H9 (cell line): ENCODE measurements at regions not wholly inside any gene's neighbourhood (a gene's known extent, or its start where the extent isn't known, plus 50 kb on each side); places are given as distances from the start of the nearest gene placed in this dataset.
A peak's percentile ranks its signal among the peaks of the same experiment; 100 is the strongest.
"Not testable (repeated sequence)": the region's sequence is repeated elsewhere in the genome, so short reads cannot be mapped to it uniquely, and the experiment has no call there.

Experiments used
- DNase-seq: peaks from one replicate; pipeline ENCODE4 v3.0.0-alpha.2; 2017
- H2AFZ ChIP-seq: one replicate; pipeline ENCODE4 v1.6.1; 2013; ENCODE audit warnings: mild to moderate bottlenecking, low read length, control low read depth, moderate library complexity
- H2AK5ac ChIP-seq: 2 replicates; pipeline ENCODE4 v1.6.1; 2013; ENCODE audit warnings: low read length, control low read depth, mixed read lengths; ENCODE audit not compliant: insufficient read length
- H2BK120ac ChIP-seq: one replicate; pipeline ENCODE4 v1.6.1; 2013; ENCODE audit warnings: low read depth, mild to moderate bottlenecking, low read length, control low read depth, inconsistent platforms; ENCODE audit not compliant: poor library complexity, severe bottlenecking
- H2BK12ac ChIP-seq: 2 replicates; pipeline ENCODE4 v1.6.1; 2013; ENCODE audit warnings: low read length, control low read depth, mixed read lengths, low read depth; ENCODE audit not compliant: insufficient read length
- H2BK15ac ChIP-seq: 2 replicates; pipeline ENCODE4 v1.6.1; 2013; ENCODE audit warnings: low read depth, low read length, control low read depth
- H2BK20ac ChIP-seq: one replicate; pipeline ENCODE4 v1.6.1; 2013; ENCODE audit warnings: low read depth, mild to moderate bottlenecking, low read length, control low read depth, inconsistent platforms; ENCODE audit not compliant: poor library complexity, severe bottlenecking
- H2BK5ac ChIP-seq: 2 replicates; pipeline ENCODE4 v1.6.1; 2013; ENCODE audit warnings: low read length, control low read depth, mixed read lengths; ENCODE audit not compliant: insufficient read length
- H3K14ac ChIP-seq: 2 replicates; pipeline ENCODE4 v1.6.1; 2013; ENCODE audit warnings: low read length, control low read depth; ENCODE audit not compliant: insufficient read depth
- H3K18ac ChIP-seq: 2 replicates; pipeline ENCODE4 v1.6.1; 2013; ENCODE audit warnings: low read depth, mild to moderate bottlenecking, mixed read lengths, low read length, control low read depth; ENCODE audit not compliant: insufficient read length
- H3K23ac ChIP-seq: 2 replicates; pipeline ENCODE4 v1.6.1; 2013; ENCODE audit warnings: low read length, control low read depth, mixed read lengths, low read depth; ENCODE audit not compliant: insufficient read length
- H3K23me2 ChIP-seq: 2 replicates; pipeline ENCODE4 v1.6.1; 2013; ENCODE audit warnings: low read depth, mild to moderate bottlenecking, mixed read lengths, low read length, control low read depth; ENCODE audit not compliant: insufficient read length, poor library complexity, severe bottlenecking
- H3K27ac ChIP-seq: 2 replicates; pipeline ENCODE4 v1.5.1; 2013; ENCODE audit warnings: low read length, control low read depth, mixed read lengths, low read depth; ENCODE audit not compliant: insufficient read length
- H3K27me3 ChIP-seq: 2 replicates; pipeline ENCODE4 v1.6.1; 2013; ENCODE audit warnings: low read length, control low read depth, inconsistent platforms; ENCODE audit not compliant: insufficient read depth
- H3K4ac ChIP-seq: 2 replicates; pipeline ENCODE4 v1.6.1; 2013; ENCODE audit warnings: low read depth, mild to moderate bottlenecking, control low read depth, inconsistent platforms, low read length, moderate library complexity
- H3K4me1 ChIP-seq: 2 replicates; pipeline ENCODE4 v1.6.1; 2013; ENCODE audit warnings: low read length, control low read depth, inconsistent platforms; ENCODE audit not compliant: insufficient read depth
- H3K4me2 ChIP-seq: 2 replicates; pipeline ENCODE4 v1.6.1; 2013; ENCODE audit warnings: low read length, control low read depth, mixed read lengths; ENCODE audit not compliant: insufficient read length, insufficient read depth
- H3K56ac ChIP-seq: 2 replicates; pipeline ENCODE4 v1.6.1; 2013; ENCODE audit warnings: low read depth, mild to moderate bottlenecking, mixed read lengths, low read length, control low read depth; ENCODE audit not compliant: insufficient read length
- H3K79me1 ChIP-seq: 2 replicates; pipeline ENCODE4 v1.6.1; 2013; ENCODE audit warnings: low read depth, mild to moderate bottlenecking, moderate library complexity, low read length, control low read depth, inconsistent platforms; ENCODE audit not compliant: insufficient read depth, poor library complexity, severe bottlenecking
- H3K79me2 ChIP-seq: 2 replicates; pipeline ENCODE4 v1.6.1; 2013; ENCODE audit warnings: low read length, control low read depth, inconsistent platforms; ENCODE audit not compliant: insufficient read depth
- H3K9ac ChIP-seq: 2 replicates; pipeline ENCODE4 v1.6.1; 2013; ENCODE audit warnings: low read length, control low read depth, mixed read lengths; ENCODE audit not compliant: insufficient read length; ENCODE audit errors: extremely low read depth
- H3K9me3 ChIP-seq: one replicate; pipeline ENCODE4 v1.6.1; 2013; ENCODE audit warnings: low read depth, low read length, inconsistent platforms; ENCODE audit not compliant: control insufficient read depth
- H3T11ph ChIP-seq: one replicate; pipeline ENCODE4 v1.6.1; 2013; ENCODE audit warnings: mild to moderate bottlenecking, low read length, control low read depth, inconsistent platforms
- H4K20me1 ChIP-seq: one replicate; pipeline ENCODE4 v1.6.1; 2013; ENCODE audit not compliant: control insufficient read depth, insufficient read length, insufficient read depth
- H4K5ac ChIP-seq: 2 replicates; pipeline ENCODE4 v1.6.1; 2013; ENCODE audit warnings: low read depth, mild to moderate bottlenecking, mixed read lengths, low read length, control low read depth; ENCODE audit not compliant: insufficient read length
- H4K8ac ChIP-seq: replicated peaks from 2 replicates; pipeline ENCODE4 v1.6.1; 2013; ENCODE audit warnings: low read length, control low read depth, mixed read lengths, low read depth; ENCODE audit not compliant: insufficient read length
- H4K91ac ChIP-seq: 2 replicates; pipeline ENCODE4 v1.6.1; 2013; ENCODE audit warnings: low read depth, mild to moderate bottlenecking, moderate library complexity, mixed read lengths, low read length, control low read depth; ENCODE audit not compliant: insufficient read length
- H3K27ac Mint-ChIP-seq, 3 experiments: 2 replicates in 2 of 3; 3 replicates in 1 of 3; pipeline ENCODE4 v1.8.0; 2020 to 2021; ENCODE audit warnings: mixed read lengths in 3 of 3, mild to moderate bottlenecking in 1 of 3, moderate library complexity in 1 of 3
- H3K27me3 Mint-ChIP-seq: 2 replicates; pipeline ENCODE4 v1.8.0; 2021; ENCODE audit warnings: low read depth, mild to moderate bottlenecking, moderate library complexity, mixed read lengths
- H3K36me3 Mint-ChIP-seq, 3 experiments: 2 replicates in 2 of 3; 3 replicates in 1 of 3; pipeline ENCODE4 v1.8.0; 2020 to 2021; ENCODE audit warnings: low read depth in 3 of 3, mixed read lengths in 3 of 3; ENCODE audit not compliant: insufficient read depth in 1 of 3
- H3K4me1 Mint-ChIP-seq, 2 experiments: 2 replicates each; pipeline ENCODE4 v1.8.0; 2020; ENCODE audit warnings: mixed read lengths in 2 of 2
- H3K4me3 Mint-ChIP-seq, 2 experiments: 2 replicates in 1 of 2; 3 replicates in 1 of 2; pipeline ENCODE4 v1.8.0; 2020 to 2021; ENCODE audit warnings: mild to moderate bottlenecking in 2 of 2, mixed read lengths in 2 of 2, moderate library complexity in 1 of 2
- H3K9me3 Mint-ChIP-seq, 2 experiments: 2 replicates in 1 of 2; 3 replicates in 1 of 2; pipeline ENCODE4 v1.8.0; 2020; ENCODE audit warnings: mild to moderate bottlenecking in 2 of 2, mixed read lengths in 2 of 2, moderate library complexity in 1 of 2
- CTCF ChIP-seq: fragments of 200-600 bp; sonication (generic); conservative IDR thresholded peaks from 3 replicates; pipeline ENCODE4 v1.8.0; 2021; ENCODE audit warnings: antibody characterized with exemption, mild to moderate bottlenecking
- WGBS: extraction: QIAGEN DNeasy Blood & Tissue Kit; methylation state at CpG from one replicate; pipeline ENCODE4 v1.1.7; 2013; ENCODE audit warnings: missing lambda C conversion rate, low lambda C conversion rate, mixed read lengths; ENCODE audit not compliant: insufficient read length; ENCODE audit errors: extremely low coverage; 5-methylcytosine and 5-hydroxymethylcytosine counted together

GRCh38 chr14:70254476-70254961 lies 65.8 kb upstream of the SLC8A3 start:
- Histone ChIP-seq H3K4ac (no peak overlapping the region), H3K14ac (peak overlapping the region; percentile 84), H4K91ac (no peak overlapping the region), H3K18ac (peak overlapping the region; percentile 57), H3K4me1 (peaks cover 2% of the 10 kb centered on the region; the same call in 1 of the 2 replicates), H2AK5ac (no peak overlapping the region), H3K79me1 (no peaks in the 10 kb centered on the region), H3T11ph (no peak overlapping the region), H4K8ac (no peak overlapping the region), H3K27me3 (no peaks in the 10 kb centered on the region), H3K9me3 (no peaks in the 10 kb centered on the region), H3K27ac (no peak overlapping the region), H2BK20ac (no peak overlapping the region), H3K23ac (no peak overlapping the region), H4K20me1 (no peaks in the 10 kb centered on the region), H3K79me2 (no peaks in the 10 kb centered on the region), H3K9ac (peak overlapping the region; percentile 38), H3K56ac (no peak overlapping the region), H3K4me2 (peak overlapping the region; percentile 45), H2BK5ac (no peak overlapping the region), H2AFZ (no peak overlapping the region), H2BK120ac (no peak overlapping the region), H4K5ac (no peak overlapping the region), H2BK15ac (no peak overlapping the region), H2BK12ac (no peak overlapping the region), H3K23me2 (peaks cover 2% of the 10 kb centered on the region)
- peak; percentile 63 for DNase-seq
- Mint-ChIP-seq H3K9me3 (peaks cover 5 to 7% of the 10 kb centered on the region in 2 experiments; a peak in 4 of 5 replicates), H3K4me3 (peak overlapping the region; percentile 57 to 71; a peak in 4 of 5 replicates), H3K36me3 (peaks cover 0 to 9% (median 3%) of the 10 kb centered on the region in 3 experiments; a peak in 5 of 7 replicates), H3K4me1 (peaks cover 35% of the 10 kb centered on the region in 2 experiments), H3K27ac (no peak overlapping the region), H3K27me3 (0 out of 2 replicates have a peak, but pooled peaks cover 3% of the 10 kb centered on the region)
- WGBS: no CpG with 5 or more reads among the region's 31 CpGs
- no peak for TF ChIP-seq CTCF

GRCh38 chr14:70253547-70253946 lies 64.8 kb upstream of the SLC8A3 start:
- H3K4ac ChIP-seq, H2AFZ ChIP-seq, H2BK20ac ChIP-seq, H3K79me1 ChIP-seq, H4K91ac ChIP-seq, H2AK5ac ChIP-seq, H3K79me2 ChIP-seq, DNase-seq, H2BK15ac ChIP-seq, H3K14ac ChIP-seq, H3K4me2 ChIP-seq, H3K27me3 Mint-ChIP-seq, H3K9me3 ChIP-seq, H3K9me3 Mint-ChIP-seq, H3K27ac Mint-ChIP-seq, H3K27ac ChIP-seq, H4K20me1 ChIP-seq, H3K4me1 ChIP-seq, H3K36me3 Mint-ChIP-seq, H4K5ac ChIP-seq, H3K18ac ChIP-seq, H3K23ac ChIP-seq, H3T11ph ChIP-seq, H3K9ac ChIP-seq, H3K56ac ChIP-seq, H3K23me2 ChIP-seq, H3K27me3 ChIP-seq, H2BK120ac ChIP-seq, H2BK5ac ChIP-seq, H4K8ac ChIP-seq, H2BK12ac ChIP-seq: not testable (repeated sequence)
- H3K4me3 Mint-ChIP-seq: peak overlapping the region; percentile 29 to 55; a peak in 3 of 5 replicates
- no CpG with 5 or more reads among the region's 4 CpGs for WGBS
- peaks cover 31 to 35% of the 10 kb centered on the region in 2 experiments for H3K4me1 Mint-ChIP-seq
